Chondrocyte (in vitro differentiated cells): ENCODE measurements at regions not wholly inside any gene's neighbourhood (a gene's known extent, or its start where the extent isn't known, plus 50 kb on each side); places are given as distances from the start of the nearest gene placed in this dataset.

Experiments used
- DNase-seq: peaks from one replicate; pipeline ENCODE4 v3.0.0; 2021; ENCODE audit warnings: mixed read lengths, low spot score
- H3K27ac Mint-ChIP-seq: one replicate; pipeline ENCODE4 v1.8.0; 2021; ENCODE audit warnings: mild to moderate bottlenecking, moderate library complexity, mixed read lengths; ENCODE audit not compliant: unreplicated experiment
- H3K27me3 Mint-ChIP-seq: 2 replicates; pipeline ENCODE4 v1.8.0; 2021; ENCODE audit warnings: low read depth, mixed read lengths
- H3K36me3 Mint-ChIP-seq: 2 replicates; pipeline ENCODE4 v1.8.0; 2021; ENCODE audit warnings: low read depth, mixed read lengths
- H3K4me1 Mint-ChIP-seq: 2 replicates; pipeline ENCODE4 v1.8.0; 2021; ENCODE audit warnings: low read depth, mild to moderate bottlenecking, mixed read lengths
- H3K4me3 Mint-ChIP-seq: one replicate; pipeline ENCODE4 v1.8.0; 2021; ENCODE audit warnings: mild to moderate bottlenecking, moderate library complexity, mixed read lengths; ENCODE audit not compliant: unreplicated experiment
- H3K9me3 Mint-ChIP-seq: 2 replicates; pipeline ENCODE4 v1.8.0; 2021; ENCODE audit warnings: low read depth, mixed read lengths
- CTCF ChIP-seq: fragments of 200-600 bp; sonication (generic); IDR thresholded peaks from 2 replicates; pipeline ENCODE4 v1.5.0; 2021; ENCODE audit warnings: antibody characterized with exemption, mild to moderate bottlenecking, moderate library complexity

GRCh38 chr13:30108216-30108912 lies 199.0 kb downstream of the KATNAL1 start:
- DNase-seq = no peak
- Mint-ChIP-seq H3K27ac (no peak overlapping the region), H3K4me3 (no peak overlapping the region), H3K9me3 (no peaks in the 10 kb centered on the region), H3K36me3 (no peaks in the 10 kb centered on the region), H3K27me3 (no peaks in the 10 kb centered on the region), H3K4me1 (peaks cover 19% of the 10 kb centered on the region)
- no peak for TF ChIP-seq CTCF

- H3K36me3 Mint-ChIP-seq = no peaks in the 10 kb centered on the region
- H3K27ac Mint-ChIP-seq = no peak overlapping the region
- H3K27me3 Mint-ChIP-seq = no peaks in the 10 kb centered on the region
- no peak overlapping the region for H3K4me3 Mint-ChIP-seq
- DNase-seq = no peak
- no peaks in the 10 kb centered on the region for H3K9me3 Mint-ChIP-seq
- no peak for TF ChIP-seq CTCF
- peaks cover 17% of the 10 kb centered on the region for H3K4me1 Mint-ChIP-seq
Observed at GRCh38 chr13:30107521-30108136, 199.7 kb downstream of the KATNAL1 start.

GRCh38 chr13:30107121-30107520 lies 200.2 kb downstream of the KATNAL1 start:
- no peak for DNase-seq
- no peaks in the 10 kb centered on the region for H3K27me3 Mint-ChIP-seq
- H3K4me1 Mint-ChIP-seq = peaks cover 13% of the 10 kb centered on the region
- TF ChIP-seq CTCF = no peak
- H3K4me3 Mint-ChIP-seq = no peak overlapping the region
- H3K36me3 Mint-ChIP-seq = no peaks in the 10 kb centered on the region
- H3K27ac Mint-ChIP-seq = no peak overlapping the region
- no peaks in the 10 kb centered on the region for H3K9me3 Mint-ChIP-seq

GRCh38 chr13:30105381-30105780 lies 202.0 kb downstream of the KATNAL1 start:
- Mint-ChIP-seq H3K27me3 (no peaks in the 10 kb centered on the region), H3K36me3 (no peaks in the 10 kb centered on the region), H3K9me3 (no peaks in the 10 kb centered on the region), H3K4me3 (no peak overlapping the region), H3K27ac (no peak overlapping the region), H3K4me1 (peaks cover 13% of the 10 kb centered on the region)
- TF ChIP-seq CTCF = no peak
- DNase-seq = no peak

GRCh38 chr13:30103161-30103840 lies 204.1 kb downstream of the KATNAL1 start:
- Mint-ChIP-seq H3K4me1 (peaks cover 13% of the 10 kb centered on the region), H3K36me3 (no peaks in the 10 kb centered on the region), H3K9me3 (no peaks in the 10 kb centered on the region), H3K27ac (no peak overlapping the region), H3K4me3 (no peak overlapping the region), H3K27me3 (no peaks in the 10 kb centered on the region)
- DNase-seq = no peak
- no peak for TF ChIP-seq CTCF
